ENCODE measurements at regions not wholly inside any gene's neighbourhood (a gene's known extent, or its start where the extent isn't known, plus 50 kb on each side); places are given as distances from the start of the nearest gene placed in this dataset.

GRCh38 chr17:71113347-71113746 lies 944.0 kb downstream of the KCNJ2 start:
- TF ChIP-seq POLR2AphosphoS5 (IDR thresholded peaks at IDR 0.05; ENCODE audit: low read depth, low read length) (no peak), TAF1 (IDR thresholded peaks at IDR 0.05; ENCODE audit: borderline replicate concordance, low read depth, low read length) (no peak)
